Fibroblast of lung (primary cell): ENCODE measurements at regions not wholly inside any gene's neighbourhood (a gene's known extent, or its start where the extent isn't known, plus 50 kb on each side); places are given as distances from the start of the nearest gene placed in this dataset.

Experiments used
- CTCF ChIP-seq, 2 donors: IDR thresholded peaks in 1 of 2; conservative IDR thresholded peaks in 1 of 2; 1 replicate in 1 of 2; 2 replicates in 1 of 2; pipeline ENCODE4 v1.5.1; 2011 to 2012; ENCODE audit warnings: low read length in 2 of 2, control low read depth in 1 of 2, inconsistent platforms in 1 of 2, low read depth in 1 of 2, mild to moderate bottlenecking in 1 of 2
- EZH2 ChIP-seq: IDR thresholded peaks from 2 replicates; pipeline ENCODE4 v1.5.1; 2012; ENCODE audit warnings: low read length, control low read depth, mild to moderate bottlenecking; ENCODE audit errors: missing control alignments

DNA sequence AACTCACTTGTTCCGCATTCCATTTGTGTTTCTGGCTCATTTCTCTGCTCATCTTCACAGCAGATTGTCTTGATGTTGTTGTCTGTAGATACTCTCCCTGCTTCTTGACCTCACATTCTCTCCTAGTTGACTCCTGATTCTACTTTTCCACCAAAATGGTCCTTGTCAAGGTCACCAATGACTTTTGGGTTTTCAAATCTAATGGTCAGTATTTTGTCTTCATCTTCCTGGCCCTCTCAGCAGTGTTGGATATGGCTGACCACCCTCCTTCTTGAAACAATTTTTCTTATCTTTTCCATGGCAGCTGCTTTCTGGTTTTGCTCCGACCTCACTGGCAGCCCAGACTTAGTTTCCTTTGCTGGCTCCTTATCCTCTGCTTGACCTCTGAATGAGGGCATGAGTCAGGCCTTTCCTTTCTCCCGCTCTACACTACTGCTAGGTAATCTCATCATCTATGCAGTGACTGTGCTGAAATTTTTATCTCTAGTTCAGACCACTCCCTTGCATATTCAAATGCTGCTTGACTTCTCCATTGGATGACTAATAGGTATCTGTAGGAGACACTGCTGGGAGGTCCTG lies 386.6 kb upstream of the SPRED2 start:
- TF ChIP-seq CTCF (conservative IDR thresholded peaks at IDR 0.05 in 1 of 2, IDR thresholded peaks at IDR 0.05 in 1 of 2; ENCODE audit: low read depth in 1 of 2, low read length in 2 of 2) = no peak
- TF ChIP-seq EZH2 = no peak
